ENCODE measurements at regions not wholly inside any gene's neighbourhood (a gene's known extent, or its start where the extent isn't known, plus 50 kb on each side); places are given as distances from the start of the nearest gene placed in this dataset.

DNA sequence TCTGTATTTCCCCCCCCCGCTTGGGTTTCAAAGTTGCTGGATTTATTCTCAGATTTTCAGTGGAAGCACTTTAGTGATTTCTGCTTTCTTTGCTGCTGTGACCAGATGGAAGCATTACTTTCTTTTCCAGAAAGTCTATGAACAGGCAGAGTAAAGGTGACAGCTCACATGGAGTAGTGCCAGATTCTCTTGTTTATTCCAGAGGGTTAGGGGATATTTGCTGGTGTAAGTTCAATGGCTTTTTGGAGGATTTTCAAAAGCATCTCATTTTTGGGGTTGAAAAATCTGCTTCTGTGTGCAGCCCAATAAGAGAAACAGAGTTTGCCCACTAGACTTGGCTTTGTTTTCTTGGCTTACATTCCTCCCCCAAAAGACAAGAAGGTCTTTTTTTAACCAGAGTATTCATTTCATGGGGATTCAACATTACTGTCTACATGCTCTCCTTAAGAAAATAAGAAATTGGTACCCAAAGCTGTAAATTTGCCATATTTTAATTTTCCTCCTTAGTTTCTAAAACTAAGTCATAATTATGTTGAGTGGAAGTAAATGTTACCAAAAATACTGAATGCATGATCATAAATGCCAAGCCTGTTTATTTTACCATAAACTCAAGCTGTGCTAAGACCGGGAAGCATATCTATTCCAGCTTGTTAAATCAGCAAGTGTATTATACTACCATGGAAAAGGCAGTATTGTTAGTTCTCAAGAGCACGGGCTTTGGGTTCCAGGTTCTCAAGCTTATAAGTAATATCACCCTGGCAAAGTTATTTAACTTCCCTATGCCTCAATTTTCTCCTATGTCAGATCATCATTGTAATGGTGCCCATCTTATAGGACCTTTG is 557.2 kb downstream of the CPS1 start:
- no peak for TF ChIP-seq Cebpa-rat (IDR thresholded peaks at IDR 0.05)
- Histone ChIP-seq H3K9ac (no peak overlapping the region), H4K20me1 (no peaks in the 10 kb centered on the region), H3K4me3 (no peak overlapping the region), H3K27ac (no peak overlapping the region), H3K36me3 (no peaks in the 10 kb centered on the region), H3K27me3 (no peaks in the 10 kb centered on the region), H3K9me3 (replicated peaks in 1 of 11) (no peaks in the 10 kb centered on the region), H3K4me2 (no peak overlapping the region), H3K4me1 (no peaks in the 10 kb centered on the region)

DNA sequence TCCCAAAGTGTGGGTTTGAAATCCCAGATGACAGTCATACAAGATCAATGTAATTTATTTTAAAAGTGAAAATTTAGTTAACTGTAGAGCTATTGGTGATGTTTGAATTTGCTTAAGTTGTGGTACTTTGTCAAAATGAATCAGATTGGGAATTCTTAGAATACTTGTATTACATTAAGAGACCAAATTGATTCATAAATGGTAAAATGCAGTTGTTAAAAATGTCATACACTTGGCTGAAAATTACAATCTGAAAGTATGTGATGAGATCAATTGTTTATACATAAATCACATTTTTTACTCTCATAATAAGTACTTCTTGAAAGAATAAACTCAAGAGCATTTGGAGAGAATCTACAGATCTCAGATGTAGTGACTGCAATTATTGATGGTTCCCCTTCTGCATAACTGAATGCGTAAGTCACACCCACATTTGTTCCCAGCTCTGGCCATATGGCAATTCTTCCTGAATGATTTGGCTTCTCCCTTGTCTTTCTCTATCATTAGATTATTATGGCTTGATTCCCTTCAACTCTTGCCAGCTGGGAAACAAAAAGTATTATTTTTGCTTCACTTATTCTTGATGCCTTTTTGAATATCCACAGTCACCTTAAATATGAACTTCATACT is 558.5 kb downstream of the CPS1 start:
- no peak overlapping the region for H3K27ac ChIP-seq
- no peaks in the 10 kb centered on the region for H4K20me1 ChIP-seq
- no peaks in the 10 kb centered on the region for H3K36me3 ChIP-seq
- no peak overlapping the region for H3K9ac ChIP-seq
- H3K4me1 ChIP-seq: no peaks in the 10 kb centered on the region
- no peak overlapping the region for H3K4me2 ChIP-seq
- no peaks in the 10 kb centered on the region for H3K27me3 ChIP-seq
- no peaks in the 10 kb centered on the region for H3K9me3 ChIP-seq (replicated peaks in 1 of 11)
- no peak overlapping the region for H3K4me3 ChIP-seq
- no peak for TF ChIP-seq Cebpa-rat (IDR thresholded peaks at IDR 0.05)

- H3K4me3 ChIP-seq: no peak overlapping the region
- H4K20me1 ChIP-seq: no peaks in the 10 kb centered on the region
- no peaks in the 10 kb centered on the region for H3K36me3 ChIP-seq
- H3K27ac ChIP-seq: no peak overlapping the region
- H3K4me1 ChIP-seq: no peaks in the 10 kb centered on the region
- no peak overlapping the region for H3K9ac ChIP-seq
- H3K9me3 ChIP-seq (replicated peaks in 1 of 11): no peaks in the 10 kb centered on the region
- TF ChIP-seq Cebpa-rat (IDR thresholded peaks at IDR 0.05): no peak
- H3K27me3 ChIP-seq: no peaks in the 10 kb centered on the region
- no peak overlapping the region for H3K4me2 ChIP-seq
Measured at GRCh38 chr2:211117026-211117425, 560.6 kb downstream of the CPS1 start.

- Histone ChIP-seq H3K4me1 (no peaks in the 10 kb centered on the region), H4K20me1 (no peaks in the 10 kb centered on the region), H3K27me3 (no peaks in the 10 kb centered on the region), H3K9me3 (replicated peaks in 1 of 11) (no peaks in the 10 kb centered on the region), H3K4me2 (no peak overlapping the region), H3K9ac (no peak overlapping the region), H3K36me3 (no peaks in the 10 kb centered on the region), H3K4me3 (no peak overlapping the region), H3K27ac (no peak overlapping the region)
- TF ChIP-seq Cebpa-rat (IDR thresholded peaks at IDR 0.05): no peak
Measured at GRCh38 chr2:211126256-211126655, 569.9 kb downstream of the CPS1 start.

GRCh38 chr2:211127501-211127900 is 571.1 kb downstream of the CPS1 start:
- Histone ChIP-seq H3K36me3 (no peaks in the 10 kb centered on the region), H4K20me1 (no peaks in the 10 kb centered on the region), H3K27me3 (no peaks in the 10 kb centered on the region), H3K27ac (no peak overlapping the region), H3K4me2 (no peak overlapping the region), H3K4me1 (no peaks in the 10 kb centered on the region), H3K9me3 (replicated peaks in 1 of 11) (no peaks in the 10 kb centered on the region), H3K4me3 (no peak overlapping the region), H3K9ac (no peak overlapping the region)
- no peak for TF ChIP-seq Cebpa-rat (IDR thresholded peaks at IDR 0.05)

DNA sequence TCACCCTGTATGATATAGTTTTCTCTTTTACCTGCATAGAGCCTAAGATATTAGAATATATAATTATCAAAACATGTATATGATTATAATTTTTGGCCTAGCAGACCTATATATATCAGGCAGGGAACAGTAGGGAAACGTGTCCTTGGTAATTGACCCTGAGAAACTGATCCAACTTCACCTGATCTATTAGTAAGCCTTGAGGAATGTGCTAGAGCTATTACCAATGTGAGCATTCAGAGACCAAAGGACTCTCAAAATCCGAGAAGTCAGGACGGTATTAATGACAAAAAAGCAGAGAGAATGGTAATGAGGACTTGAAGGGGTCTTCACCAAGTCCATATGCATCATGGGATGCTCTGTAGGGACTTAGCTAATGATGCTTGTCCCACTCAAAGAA is 571.9 kb downstream of the CPS1 start:
- Histone ChIP-seq H3K27ac (no peak overlapping the region), H3K4me2 (no peak overlapping the region), H3K27me3 (no peaks in the 10 kb centered on the region), H3K9ac (no peak overlapping the region), H3K36me3 (no peaks in the 10 kb centered on the region), H3K4me1 (no peaks in the 10 kb centered on the region), H3K9me3 (replicated peaks in 1 of 11) (no peaks in the 10 kb centered on the region), H3K4me3 (no peak overlapping the region), H4K20me1 (no peaks in the 10 kb centered on the region)
- TF ChIP-seq Cebpa-rat (IDR thresholded peaks at IDR 0.05): no peak

DNA sequence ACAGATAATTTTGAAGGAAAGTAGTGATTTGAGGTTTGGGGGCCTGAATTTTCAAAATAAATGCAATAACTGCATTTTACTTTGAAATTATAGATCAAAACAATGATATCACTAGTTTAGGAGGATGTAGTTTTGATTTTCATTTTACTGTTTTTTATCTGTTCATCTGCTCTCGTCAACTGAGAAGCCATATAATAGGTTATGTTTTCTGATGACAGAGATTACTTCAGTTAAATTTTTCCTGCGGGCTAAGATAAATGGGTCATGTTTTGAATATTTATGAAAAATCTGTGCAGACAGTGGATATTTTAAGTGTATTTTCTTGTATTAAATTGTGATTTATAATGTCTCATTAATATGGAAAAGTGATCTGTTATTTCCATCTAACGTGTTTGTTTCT is 573.4 kb downstream of the CPS1 start:
- Histone ChIP-seq H3K9ac (no peak overlapping the region), H3K4me2 (no peak overlapping the region), H3K4me1 (no peaks in the 10 kb centered on the region), H3K27me3 (no peaks in the 10 kb centered on the region), H3K9me3 (replicated peaks in 1 of 11) (no peaks in the 10 kb centered on the region), H3K27ac (no peak overlapping the region), H3K36me3 (no peaks in the 10 kb centered on the region), H4K20me1 (no peaks in the 10 kb centered on the region), H3K4me3 (no peak overlapping the region)
- no peak for TF ChIP-seq Cebpa-rat (IDR thresholded peaks at IDR 0.05)

DNA sequence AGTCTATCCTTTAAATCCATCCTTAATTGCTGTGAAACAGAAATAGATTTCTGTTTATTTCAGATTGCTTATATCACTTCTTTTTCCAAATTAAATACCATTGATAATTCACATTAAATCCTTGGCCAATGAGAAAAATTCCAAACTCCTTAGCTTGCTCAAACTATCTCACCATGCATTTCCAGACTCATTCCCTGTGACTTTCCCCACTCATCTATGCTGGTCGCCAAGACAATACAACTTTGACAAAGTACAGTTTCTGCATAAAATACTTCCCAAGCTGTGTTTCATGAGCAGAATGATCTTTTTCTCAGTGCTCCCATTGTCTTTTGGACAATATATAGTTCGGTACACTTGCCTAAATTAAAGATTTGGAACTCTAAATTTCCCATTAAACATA is 575.6 kb downstream of the CPS1 start:
- Histone ChIP-seq H3K4me3 (no peak overlapping the region), H3K27me3 (no peaks in the 10 kb centered on the region), H3K9ac (no peak overlapping the region), H3K9me3 (replicated peaks in 1 of 11) (peaks cover 0 to 11% (median 6%) of the 10 kb centered on the region in 11 experiments; a peak in 6 of 22 replicates), H4K20me1 (no peaks in the 10 kb centered on the region), H3K27ac (no peak overlapping the region), H3K4me1 (no peaks in the 10 kb centered on the region), H3K36me3 (no peaks in the 10 kb centered on the region), H3K4me2 (no peak overlapping the region)
- no peak for TF ChIP-seq Cebpa-rat (IDR thresholded peaks at IDR 0.05)

DNA sequence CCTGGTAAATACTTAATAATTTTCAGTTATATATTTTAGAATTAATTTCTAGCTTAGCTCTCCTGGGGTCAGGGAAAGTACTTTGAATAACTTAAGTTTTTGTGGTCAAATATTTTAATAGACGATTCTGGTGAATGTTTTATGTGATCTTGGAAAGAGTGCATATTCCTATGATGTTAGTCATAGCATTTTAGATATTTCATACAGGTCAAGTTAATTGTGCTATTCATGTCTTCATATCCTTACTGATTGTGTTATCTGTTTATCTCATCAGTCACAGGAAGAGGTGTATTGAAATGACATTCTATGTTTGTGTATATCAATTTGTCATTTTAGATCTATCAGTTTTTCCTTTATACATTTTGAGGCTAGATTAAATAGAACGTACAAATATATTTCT is 576.2 kb downstream of the CPS1 start:
- no peak for TF ChIP-seq Cebpa-rat (IDR thresholded peaks at IDR 0.05)
- H3K4me3 ChIP-seq: no peak overlapping the region
- no peaks in the 10 kb centered on the region for H4K20me1 ChIP-seq

DNA sequence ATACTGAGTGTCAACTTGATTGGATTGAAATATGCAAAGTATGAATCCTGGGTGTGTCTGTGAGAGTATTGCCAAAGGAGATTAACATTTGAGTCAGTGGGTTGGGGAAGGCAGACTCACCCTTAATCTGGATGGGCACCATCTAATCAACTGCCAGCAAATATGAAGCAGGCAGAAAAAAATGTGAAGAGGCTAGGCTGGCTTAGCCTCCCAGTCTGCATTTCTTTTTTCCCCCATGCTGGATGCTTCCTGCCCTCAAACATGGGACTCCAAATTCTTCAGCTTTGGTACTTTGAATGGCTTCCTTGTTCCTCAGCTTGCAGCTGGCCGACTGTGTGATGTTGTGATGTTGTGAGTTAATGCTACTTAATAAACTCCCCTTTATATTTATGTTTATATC is 577.4 kb downstream of the CPS1 start:
- TF ChIP-seq Cebpa-rat (IDR thresholded peaks at IDR 0.05): no peak
- Histone ChIP-seq H3K4me1 (no peaks in the 10 kb centered on the region), H3K27me3 (no peaks in the 10 kb centered on the region), H3K4me3 (no peak overlapping the region), H3K9me3 (replicated peaks in 1 of 11) (peaks cover 0 to 11% (median 6%) of the 10 kb centered on the region in 11 experiments; a peak in 6 of 22 replicates), H3K4me2 (no peak overlapping the region), H3K36me3 (no peaks in the 10 kb centered on the region), H3K27ac (no peak overlapping the region), H4K20me1 (no peaks in the 10 kb centered on the region), H3K9ac (no peak overlapping the region)

More for the DNA sequence above, 576.2 kb downstream of the CPS1 start:
- Histone ChIP-seq H3K9me3 (replicated peaks in 1 of 11) (peaks cover 0 to 11% (median 6%) of the 10 kb centered on the region in 11 experiments; a peak in 6 of 22 replicates), H3K4me1 (no peaks in the 10 kb centered on the region), H3K27me3 (no peaks in the 10 kb centered on the region), H3K27ac (no peak overlapping the region), H3K4me2 (no peak overlapping the region), H3K9ac (no peak overlapping the region), H3K36me3 (no peaks in the 10 kb centered on the region)

All from BLaER1 treated with 17β-estradiol and CSF1 and Interleukin-3, amounts not matched to agents 10 nM and 100 nM (cell line).